ENCODE measurements at regions not wholly inside any gene's neighbourhood (a gene's known extent, or its start where the extent isn't known, plus 50 kb on each side); places are given as distances from the start of the nearest gene placed in this dataset.
"Not testable (repeated sequence)": the region's sequence is repeated elsewhere in the genome, so short reads cannot be mapped to it uniquely, and the experiment has no call there.

GRCh38 chr7:155377071-155377837, 79.6 kb downstream of the INSIG1 start:
- DNase-seq (ENCODE audit: low spot score): no peak

GRCh38 chr7:155377838-155378579, 79.9 kb upstream of the EN2 start:
- DNase-seq (ENCODE audit: low spot score): no peak

- DNase-seq (ENCODE audit: low spot score): no peak
Observed at GRCh38 chr7:155378580-155378934, 79.4 kb upstream of the EN2 start.

GRCh38 chr7:155378959-155379871, 78.7 kb upstream of the EN2 start:
- no peak for DNase-seq (ENCODE audit: low spot score)

DNA sequence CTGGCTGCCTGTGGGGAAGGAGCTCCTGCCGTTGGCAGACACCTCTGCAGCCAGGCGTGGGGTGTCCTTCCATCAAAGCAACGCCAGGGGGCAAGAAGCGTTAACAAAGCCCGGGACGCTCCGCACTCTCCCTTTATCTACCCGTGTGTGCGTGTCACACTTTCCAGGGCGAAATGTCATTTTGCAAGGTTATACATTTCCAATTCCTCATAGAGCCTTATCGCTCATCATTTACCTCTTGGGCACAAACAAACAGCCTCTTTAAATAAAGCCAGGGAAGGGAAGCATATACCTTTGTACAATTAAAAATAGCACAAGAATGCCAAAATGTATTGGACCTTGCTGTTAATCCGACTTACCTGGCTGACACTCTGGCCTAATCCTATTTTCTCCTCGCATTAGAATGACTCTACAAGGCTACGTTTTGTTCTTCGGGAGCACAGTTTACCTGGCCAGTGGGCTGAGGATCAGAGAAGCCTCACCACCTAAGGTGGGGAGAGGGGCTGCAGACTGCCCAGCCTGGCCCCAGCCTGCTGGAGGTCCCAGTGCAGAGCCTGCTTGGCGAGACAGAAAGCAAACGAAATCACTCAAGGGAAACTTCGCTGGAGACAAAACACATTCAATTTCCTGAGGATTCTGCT, 77.6 kb upstream of the EN2 start:
- peak; percentile 45 for DNase-seq (ENCODE audit: low spot score)

DNA sequence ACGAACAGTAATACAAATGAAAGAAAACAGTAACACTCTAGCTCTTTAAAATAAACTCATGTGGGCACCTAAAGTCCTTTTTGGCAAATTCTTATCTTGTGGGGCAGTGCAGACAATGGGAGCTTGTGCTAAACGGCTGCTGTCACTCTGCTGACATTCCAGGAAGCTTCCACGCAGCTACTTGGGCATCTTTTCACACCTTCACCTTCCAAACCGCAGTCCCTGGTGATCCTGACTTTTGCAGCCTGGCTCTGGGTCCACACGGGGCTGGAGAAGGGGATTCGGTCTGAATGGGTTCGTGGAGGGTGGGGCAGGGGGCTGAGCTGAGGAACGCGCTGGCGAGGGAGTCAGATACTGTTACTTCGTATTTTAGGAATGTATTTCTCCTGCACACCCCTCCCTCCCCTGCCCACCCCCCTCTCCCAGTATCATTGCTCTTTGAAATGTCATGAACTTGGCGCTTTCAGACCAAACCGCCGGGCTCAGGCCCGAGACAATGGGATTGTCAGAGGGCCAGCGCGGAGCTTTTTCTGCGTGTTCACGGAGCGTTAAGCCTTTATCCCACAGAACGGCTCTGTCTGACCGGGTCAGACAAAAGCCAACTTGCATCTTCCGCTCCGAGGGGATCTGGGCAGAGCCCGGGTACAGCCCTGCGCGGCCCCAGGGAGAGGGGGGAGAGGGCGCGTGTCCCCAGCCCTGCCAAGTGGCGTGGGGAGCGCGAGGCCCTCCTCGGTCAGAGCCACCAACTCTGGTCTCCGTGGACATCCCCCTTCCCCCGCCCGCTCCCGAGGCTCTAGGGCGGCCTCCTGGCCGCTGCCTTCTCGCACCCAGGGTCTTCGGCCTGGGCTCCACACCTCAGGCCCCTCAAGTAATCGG, 76.7 kb upstream of the EN2 start:
- DNase-seq (ENCODE audit: low spot score): no peak

- DNase-seq (ENCODE audit: low spot score): no peak
Observed at GRCh38 chr7:155381852-155382801, 75.8 kb upstream of the EN2 start.

- DNase-seq (ENCODE audit: low spot score): no peak
Observed at GRCh38 chr7:155382802-155383171, 75.1 kb upstream of the EN2 start.

- DNase-seq (ENCODE audit: low spot score): no peak
Observed at GRCh38 chr7:155383756-155384491, 74.0 kb upstream of the EN2 start.

DNA sequence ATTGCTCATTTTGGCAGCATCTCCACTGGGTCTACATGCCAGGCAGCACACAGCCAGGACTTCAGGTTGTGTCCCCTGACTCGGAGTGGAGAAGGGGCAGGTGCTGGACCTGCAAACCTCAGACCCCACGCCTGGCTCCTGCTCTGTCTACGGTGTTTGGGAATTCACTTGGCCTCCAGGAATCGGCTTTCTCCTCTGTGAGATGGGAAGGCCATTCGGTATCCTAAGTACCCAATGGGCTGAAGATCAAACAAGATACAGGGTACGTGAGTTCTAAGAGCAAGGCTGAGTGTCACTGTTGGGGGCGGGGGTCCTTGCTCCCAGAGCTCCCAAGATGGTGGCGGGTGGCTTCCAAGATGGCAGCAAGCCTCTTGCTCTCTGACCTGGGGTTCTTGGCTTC, 73.2 kb upstream of the EN2 start:
- no peak for DNase-seq (ENCODE audit: low spot score)

GRCh38 chr7:155385182-155385581, 72.7 kb upstream of the EN2 start:
- not testable (repeated sequence) for DNase-seq (ENCODE audit: low spot score)

GRCh38 chr7:155386608-155387007, 71.3 kb upstream of the EN2 start:
- no peak for DNase-seq (ENCODE audit: low spot score)

- no peak for DNase-seq (ENCODE audit: low spot score)
Observed at GRCh38 chr7:155387066-155387620, 70.8 kb upstream of the EN2 start.

GRCh38 chr7:155388561-155388960, 69.4 kb upstream of the EN2 start:
- DNase-seq (ENCODE audit: low spot score): no peak

GRCh38 chr7:155391414-155391813, 66.5 kb upstream of the EN2 start:
- DNase-seq (ENCODE audit: low spot score): no peak

GRCh38 chr7:155392726-155393570, 65.0 kb upstream of the EN2 start:
- DNase-seq (ENCODE audit: low spot score): no peak

- DNase-seq (ENCODE audit: low spot score): no peak
Observed at GRCh38 chr7:155394413-155394812, 63.5 kb upstream of the EN2 start.

Measured in CD4-positive, alpha-beta T cell treated with Interleukin-6 at 100 ng/mL for 8 hours (primary cell).